K562 (cell line): ENCODE measurements at regions not wholly inside any gene's neighbourhood (a gene's known extent, or its start where the extent isn't known, plus 50 kb on each side); places are given as distances from the start of the nearest gene placed in this dataset.

Source experiments
- EHMT2 ChIP-seq: fragments of 450-650 bp; IDR thresholded peaks from 2 replicates; pipeline ENCODE4 v1.6.1; 2018; ENCODE audit warnings: antibody characterized with exemption
- FOXA3 ChIP-seq, 2 experiments: fragments of 450-650 bp in 1 of 2; sonication (generic) in 1 of 2; formaldehyde crosslinking; IDR thresholded peaks in 1 of 2; conservative IDR thresholded peaks in 1 of 2; 2 replicates each; pipeline versions ENCODE4 v1.4.0 to v1.8.0; 2020 to 2022; ENCODE audit warnings: mild to moderate bottlenecking in 2 of 2, missing genetic modification reagents in 1 of 2
- FOXJ2 ChIP-seq: fragments of 200-800 bp; sonication (Bioruptor generic); IDR thresholded peaks from 2 replicates; pipeline ENCODE4 v1.6.1; 2016; ENCODE audit warnings: missing genetic modification characterization, missing compliant biosample characterization
- GABPB2 ChIP-seq: fragments of 250-450 bp; sonication (Bioruptor Pico); conservative IDR thresholded peaks from 2 replicates; pipeline ENCODE4 v1.5.1; 2021; ENCODE audit warnings: mild to moderate bottlenecking
- HNRNPH1 ChIP-seq: fragments of 200-400 bp; formaldehyde crosslinking; optimal IDR thresholded peaks from 2 replicates; pipeline ENCODE3; 2017; ENCODE audit warnings: low read depth, mild to moderate bottlenecking, low read length, moderate library complexity
- IRF2 ChIP-seq: sonication (generic); formaldehyde crosslinking; IDR thresholded peaks from 2 replicates; pipeline ENCODE4 v1.8.1; 2022; ENCODE audit warnings: mild to moderate bottlenecking, missing genetic modification reagents
- KDM1A ChIP-seq, 2 experiments: fragments of 450-650 bp; IDR thresholded peaks; 2 replicates each; pipeline ENCODE4 v1.6.1; 2016; ENCODE audit warnings: mild to moderate bottlenecking in 2 of 2
- U2AF1 ChIP-seq: fragments of 200-400 bp; formaldehyde crosslinking; optimal IDR thresholded peaks from 2 replicates; pipeline ENCODE3; 2017; ENCODE audit warnings: mild to moderate bottlenecking, low read depth, low read length, moderate library complexity
- ZNF79 ChIP-seq: fragments of 250-450 bp; sonication (Bioruptor Pico); IDR thresholded peaks from 2 replicates; pipeline ENCODE4 v1.4.0; 2020; ENCODE audit warnings: low read depth, mild to moderate bottlenecking, moderate library complexity
- TF ChIP-seq, protein P1 (sequence below), 2 experiments: IDR thresholded peaks; 2 replicates each; pipeline ENCODE4 v1.6.1; 2012; ENCODE audit warnings: improper control_type of control experiment in 2 of 2, low read depth in 2 of 2, low read length in 2 of 2, borderline replicate concordance in 1 of 2
- TF ChIP-seq, protein P2 (sequence below): fragments of 450-650 bp; IDR thresholded peaks from 2 replicates; pipeline ENCODE4 v1.6.1; 2016; ENCODE audit warnings: mild to moderate bottlenecking, moderate library complexity
- TF ChIP-seq, protein P3 (sequence below): fragments of 250-450 bp; sonication (Bioruptor Pico); IDR thresholded peaks from 2 replicates; pipeline ENCODE4 v1.8.0; 2021; ENCODE audit warnings: borderline replicate concordance, mild to moderate bottlenecking, moderate library complexity; ENCODE audit not compliant: poor library complexity, severe bottlenecking

DNA sequence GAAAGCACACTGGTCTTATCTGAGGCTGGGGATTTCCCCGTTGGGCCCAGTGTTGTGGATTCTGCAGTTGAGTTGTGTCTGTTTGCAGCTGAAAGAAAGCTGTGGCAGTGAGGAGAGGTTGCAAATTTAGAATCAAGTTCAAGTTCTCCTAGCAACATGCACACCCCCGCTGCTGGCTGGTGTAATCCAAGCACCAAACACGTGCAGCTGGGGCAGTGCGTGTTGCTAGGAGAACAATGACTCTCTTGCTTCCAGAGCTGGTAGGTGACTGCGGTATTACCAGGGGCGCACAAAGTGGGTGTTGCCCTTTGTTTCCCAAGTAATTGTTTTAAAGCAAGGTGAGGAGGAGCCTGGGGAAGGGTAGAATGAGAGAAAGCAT, 91.5 kb downstream of the IER5 start (continued):
- no peak for TF ChIP-seq ZNF79 (CRISPR knock-in tag)
- TF ChIP-seq KDM1A (IDR thresholded peaks at IDR 0.05): no peak
- no peak for TF ChIP-seq IRF2 (CRISPR knock-in tag)
- TF ChIP-seq, protein P1, sequence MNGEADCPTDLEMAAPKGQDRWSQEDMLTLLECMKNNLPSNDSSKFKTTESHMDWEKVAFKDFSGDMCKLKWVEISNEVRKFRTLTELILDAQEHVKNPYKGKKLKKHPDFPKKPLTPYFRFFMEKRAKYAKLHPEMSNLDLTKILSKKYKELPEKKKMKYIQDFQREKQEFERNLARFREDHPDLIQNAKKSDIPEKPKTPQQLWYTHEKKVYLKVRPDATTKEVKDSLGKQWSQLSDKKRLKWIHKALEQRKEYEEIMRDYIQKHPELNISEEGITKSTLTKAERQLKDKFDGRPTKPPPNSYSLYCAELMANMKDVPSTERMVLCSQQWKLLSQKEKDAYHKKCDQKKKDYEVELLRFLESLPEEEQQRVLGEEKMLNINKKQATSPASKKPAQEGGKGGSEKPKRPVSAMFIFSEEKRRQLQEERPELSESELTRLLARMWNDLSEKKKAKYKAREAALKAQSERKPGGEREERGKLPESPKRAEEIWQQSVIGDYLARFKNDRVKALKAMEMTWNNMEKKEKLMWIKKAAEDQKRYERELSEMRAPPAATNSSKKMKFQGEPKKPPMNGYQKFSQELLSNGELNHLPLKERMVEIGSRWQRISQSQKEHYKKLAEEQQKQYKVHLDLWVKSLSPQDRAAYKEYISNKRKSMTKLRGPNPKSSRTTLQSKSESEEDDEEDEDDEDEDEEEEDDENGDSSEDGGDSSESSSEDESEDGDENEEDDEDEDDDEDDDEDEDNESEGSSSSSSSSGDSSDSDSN (IDR thresholded peaks at IDR 0.05; ENCODE audit: borderline replicate concordance in 1 of 2, low read depth in 2 of 2, low read length in 2 of 2): no peak
- no peak for TF ChIP-seq GABPB2 (CRISPR knock-in tag)
- no peak for TF ChIP-seq FOXA3 (CRISPR knock-in tag; conservative IDR thresholded peaks at IDR 0.05 in 1 of 2, IDR thresholded peaks at IDR 0.05 in 1 of 2)
- TF ChIP-seq FOXJ2 (tag): peak; percentile 51; the same call in 1 of the 2 replicates
- no peak for TF ChIP-seq U2AF1
- TF ChIP-seq HNRNPH1: no peak
- no peak for TF ChIP-seq EHMT2
- TF ChIP-seq, protein P2, sequence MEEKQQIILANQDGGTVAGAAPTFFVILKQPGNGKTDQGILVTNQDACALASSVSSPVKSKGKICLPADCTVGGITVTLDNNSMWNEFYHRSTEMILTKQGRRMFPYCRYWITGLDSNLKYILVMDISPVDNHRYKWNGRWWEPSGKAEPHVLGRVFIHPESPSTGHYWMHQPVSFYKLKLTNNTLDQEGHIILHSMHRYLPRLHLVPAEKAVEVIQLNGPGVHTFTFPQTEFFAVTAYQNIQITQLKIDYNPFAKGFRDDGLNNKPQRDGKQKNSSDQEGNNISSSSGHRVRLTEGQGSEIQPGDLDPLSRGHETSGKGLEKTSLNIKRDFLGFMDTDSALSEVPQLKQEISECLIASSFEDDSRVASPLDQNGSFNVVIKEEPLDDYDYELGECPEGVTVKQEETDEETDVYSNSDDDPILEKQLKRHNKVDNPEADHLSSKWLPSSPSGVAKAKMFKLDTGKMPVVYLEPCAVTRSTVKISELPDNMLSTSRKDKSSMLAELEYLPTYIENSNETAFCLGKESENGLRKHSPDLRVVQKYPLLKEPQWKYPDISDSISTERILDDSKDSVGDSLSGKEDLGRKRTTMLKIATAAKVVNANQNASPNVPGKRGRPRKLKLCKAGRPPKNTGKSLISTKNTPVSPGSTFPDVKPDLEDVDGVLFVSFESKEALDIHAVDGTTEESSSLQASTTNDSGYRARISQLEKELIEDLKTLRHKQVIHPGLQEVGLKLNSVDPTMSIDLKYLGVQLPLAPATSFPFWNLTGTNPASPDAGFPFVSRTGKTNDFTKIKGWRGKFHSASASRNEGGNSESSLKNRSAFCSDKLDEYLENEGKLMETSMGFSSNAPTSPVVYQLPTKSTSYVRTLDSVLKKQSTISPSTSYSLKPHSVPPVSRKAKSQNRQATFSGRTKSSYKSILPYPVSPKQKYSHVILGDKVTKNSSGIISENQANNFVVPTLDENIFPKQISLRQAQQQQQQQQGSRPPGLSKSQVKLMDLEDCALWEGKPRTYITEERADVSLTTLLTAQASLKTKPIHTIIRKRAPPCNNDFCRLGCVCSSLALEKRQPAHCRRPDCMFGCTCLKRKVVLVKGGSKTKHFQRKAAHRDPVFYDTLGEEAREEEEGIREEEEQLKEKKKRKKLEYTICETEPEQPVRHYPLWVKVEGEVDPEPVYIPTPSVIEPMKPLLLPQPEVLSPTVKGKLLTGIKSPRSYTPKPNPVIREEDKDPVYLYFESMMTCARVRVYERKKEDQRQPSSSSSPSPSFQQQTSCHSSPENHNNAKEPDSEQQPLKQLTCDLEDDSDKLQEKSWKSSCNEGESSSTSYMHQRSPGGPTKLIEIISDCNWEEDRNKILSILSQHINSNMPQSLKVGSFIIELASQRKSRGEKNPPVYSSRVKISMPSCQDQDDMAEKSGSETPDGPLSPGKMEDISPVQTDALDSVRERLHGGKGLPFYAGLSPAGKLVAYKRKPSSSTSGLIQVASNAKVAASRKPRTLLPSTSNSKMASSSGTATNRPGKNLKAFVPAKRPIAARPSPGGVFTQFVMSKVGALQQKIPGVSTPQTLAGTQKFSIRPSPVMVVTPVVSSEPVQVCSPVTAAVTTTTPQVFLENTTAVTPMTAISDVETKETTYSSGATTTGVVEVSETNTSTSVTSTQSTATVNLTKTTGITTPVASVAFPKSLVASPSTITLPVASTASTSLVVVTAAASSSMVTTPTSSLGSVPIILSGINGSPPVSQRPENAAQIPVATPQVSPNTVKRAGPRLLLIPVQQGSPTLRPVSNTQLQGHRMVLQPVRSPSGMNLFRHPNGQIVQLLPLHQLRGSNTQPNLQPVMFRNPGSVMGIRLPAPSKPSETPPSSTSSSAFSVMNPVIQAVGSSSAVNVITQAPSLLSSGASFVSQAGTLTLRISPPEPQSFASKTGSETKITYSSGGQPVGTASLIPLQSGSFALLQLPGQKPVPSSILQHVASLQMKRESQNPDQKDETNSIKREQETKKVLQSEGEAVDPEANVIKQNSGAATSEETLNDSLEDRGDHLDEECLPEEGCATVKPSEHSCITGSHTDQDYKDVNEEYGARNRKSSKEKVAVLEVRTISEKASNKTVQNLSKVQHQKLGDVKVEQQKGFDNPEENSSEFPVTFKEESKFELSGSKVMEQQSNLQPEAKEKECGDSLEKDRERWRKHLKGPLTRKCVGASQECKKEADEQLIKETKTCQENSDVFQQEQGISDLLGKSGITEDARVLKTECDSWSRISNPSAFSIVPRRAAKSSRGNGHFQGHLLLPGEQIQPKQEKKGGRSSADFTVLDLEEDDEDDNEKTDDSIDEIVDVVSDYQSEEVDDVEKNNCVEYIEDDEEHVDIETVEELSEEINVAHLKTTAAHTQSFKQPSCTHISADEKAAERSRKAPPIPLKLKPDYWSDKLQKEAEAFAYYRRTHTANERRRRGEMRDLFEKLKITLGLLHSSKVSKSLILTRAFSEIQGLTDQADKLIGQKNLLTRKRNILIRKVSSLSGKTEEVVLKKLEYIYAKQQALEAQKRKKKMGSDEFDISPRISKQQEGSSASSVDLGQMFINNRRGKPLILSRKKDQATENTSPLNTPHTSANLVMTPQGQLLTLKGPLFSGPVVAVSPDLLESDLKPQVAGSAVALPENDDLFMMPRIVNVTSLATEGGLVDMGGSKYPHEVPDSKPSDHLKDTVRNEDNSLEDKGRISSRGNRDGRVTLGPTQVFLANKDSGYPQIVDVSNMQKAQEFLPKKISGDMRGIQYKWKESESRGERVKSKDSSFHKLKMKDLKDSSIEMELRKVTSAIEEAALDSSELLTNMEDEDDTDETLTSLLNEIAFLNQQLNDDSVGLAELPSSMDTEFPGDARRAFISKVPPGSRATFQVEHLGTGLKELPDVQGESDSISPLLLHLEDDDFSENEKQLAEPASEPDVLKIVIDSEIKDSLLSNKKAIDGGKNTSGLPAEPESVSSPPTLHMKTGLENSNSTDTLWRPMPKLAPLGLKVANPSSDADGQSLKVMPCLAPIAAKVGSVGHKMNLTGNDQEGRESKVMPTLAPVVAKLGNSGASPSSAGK: no peak
- TF ChIP-seq, protein P3, sequence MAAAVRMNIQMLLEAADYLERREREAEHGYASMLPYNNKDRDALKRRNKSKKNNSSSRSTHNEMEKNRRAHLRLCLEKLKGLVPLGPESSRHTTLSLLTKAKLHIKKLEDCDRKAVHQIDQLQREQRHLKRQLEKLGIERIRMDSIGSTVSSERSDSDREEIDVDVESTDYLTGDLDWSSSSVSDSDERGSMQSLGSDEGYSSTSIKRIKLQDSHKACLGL: no peak
